Keratinocyte (primary cell): ENCODE measurements at regions not wholly inside any gene's neighbourhood (a gene's known extent, or its start where the extent isn't known, plus 50 kb on each side); places are given as distances from the start of the nearest gene placed in this dataset.

Experiments
- DNase-seq: peaks from one replicate; pipeline ENCODE4 v3.0.0-alpha.2; 2011; ENCODE audit warnings: low read depth, missing footprints, low spot score
- FAIRE-seq: peaks from 2 replicates; lab custom pipeline; 2011; peaks lifted over from hg19 to GRCh38; lab: Jason Lieb, UNC
- H2AFZ ChIP-seq: 2 replicates; pipeline ENCODE4 v1.6.0; 2012; ENCODE audit warnings: low read length, control low read depth, inconsistent platforms; ENCODE audit not compliant: control insufficient read depth
- H3K27ac ChIP-seq: 2 replicates; pipeline ENCODE4 v1.5.1; 2011; ENCODE audit warnings: low read length; ENCODE audit not compliant: control insufficient read depth, insufficient read depth
- H3K27me3 ChIP-seq: 3 replicates; pipeline ENCODE4 v1.6.0; 2011; ENCODE audit warnings: low read length; ENCODE audit not compliant: control insufficient read depth, insufficient read depth; ENCODE audit errors: extremely low read depth
- H3K36me3 ChIP-seq, 2 experiments: 2 replicates in 1 of 2; 3 replicates in 1 of 2; pipeline ENCODE4 v1.5.1; 2011; ENCODE audit warnings: low read length in 2 of 2, mild to moderate bottlenecking in 1 of 2; ENCODE audit not compliant: control insufficient read depth in 2 of 2, insufficient read depth in 2 of 2; ENCODE audit errors: extremely low read depth in 1 of 2
- H3K4me1 ChIP-seq: 3 replicates; pipeline ENCODE4 v1.5.1; 2011; ENCODE audit warnings: low read length; ENCODE audit not compliant: control insufficient read depth, insufficient read depth; ENCODE audit errors: extremely low read depth
- H3K4me2 ChIP-seq: 3 replicates; pipeline ENCODE4 v1.6.0; 2011; ENCODE audit warnings: low read depth, low read length; ENCODE audit not compliant: control insufficient read depth, insufficient read depth; ENCODE audit errors: extremely low read depth
- H3K4me3 ChIP-seq, 3 experiments: fragments of 200-600 bp in 1 of 3; sonication (generic) in 1 of 3; 2 replicates in 2 of 3; 3 replicates in 1 of 3; pipeline ENCODE4 v1.5.1; 2011 to 2016; ENCODE audit warnings: low read length in 3 of 3, mild to moderate bottlenecking in 3 of 3, control low read depth in 2 of 3, inconsistent platforms in 1 of 3, low read depth in 1 of 3, mixed read lengths in 1 of 3, mixed run types in 1 of 3, moderate library complexity in 1 of 3; ENCODE audit not compliant: control insufficient read depth in 2 of 3, insufficient read depth in 2 of 3; ENCODE audit errors: extremely low read depth in 1 of 3
- H3K79me2 ChIP-seq: 2 replicates; pipeline ENCODE4 v1.6.0; 2012; ENCODE audit warnings: low read length; ENCODE audit not compliant: control insufficient read depth, insufficient read depth
- H3K9ac ChIP-seq: 3 replicates; pipeline ENCODE4 v1.6.0; 2011; ENCODE audit warnings: low read length; ENCODE audit not compliant: control insufficient read depth, insufficient read depth; ENCODE audit errors: extremely low read depth
- H3K9me1 ChIP-seq: 3 replicates; pipeline ENCODE4 v1.6.0; 2011; ENCODE audit warnings: low read length; ENCODE audit not compliant: control insufficient read depth, insufficient read depth; ENCODE audit errors: extremely low read depth
- H3K9me3 ChIP-seq: 2 replicates; pipeline ENCODE4 v1.5.1; 2012; ENCODE audit warnings: low read depth, low read length; ENCODE audit not compliant: control insufficient read depth
- H4K20me1 ChIP-seq: 3 replicates; pipeline ENCODE4 v1.6.0; 2011; ENCODE audit warnings: low read length; ENCODE audit not compliant: control insufficient read depth, insufficient read depth; ENCODE audit errors: extremely low read depth
- EZH2 ChIP-seq: IDR thresholded peaks from one replicate; pipeline ENCODE4 v1.6.1; 2012; ENCODE audit warnings: inconsistent platforms, mild to moderate bottlenecking, low read length, moderate library complexity
- dilution Hi-C: fragments of 300-500 bp; cut with MboI; formaldehyde crosslinking; loops from one replicate; pipeline ENCODE4 v1.7.0; 2020; ENCODE audit warnings: low sequenced_read_pairs; ENCODE audit not compliant: extremely low pct_ligation_motif_present
- TF ChIP-seq, protein P1 (sequence below), 3 experiments: IDR thresholded peaks in 1 of 3; conservative IDR thresholded peaks in 1 of 3; optimal IDR thresholded peaks in 1 of 3; 2 replicates in 2 of 3; 3 replicates in 1 of 3; pipeline versions ENCODE3 to v1.5.1; 2011; ENCODE audit warnings: low read length in 3 of 3, mild to moderate bottlenecking in 3 of 3, moderate library complexity in 2 of 3, control low read depth in 1 of 3, inconsistent platforms in 1 of 3; ENCODE audit not compliant: insufficient read depth in 2 of 3; ENCODE audit errors: extremely low read depth in 1 of 3

DNA sequence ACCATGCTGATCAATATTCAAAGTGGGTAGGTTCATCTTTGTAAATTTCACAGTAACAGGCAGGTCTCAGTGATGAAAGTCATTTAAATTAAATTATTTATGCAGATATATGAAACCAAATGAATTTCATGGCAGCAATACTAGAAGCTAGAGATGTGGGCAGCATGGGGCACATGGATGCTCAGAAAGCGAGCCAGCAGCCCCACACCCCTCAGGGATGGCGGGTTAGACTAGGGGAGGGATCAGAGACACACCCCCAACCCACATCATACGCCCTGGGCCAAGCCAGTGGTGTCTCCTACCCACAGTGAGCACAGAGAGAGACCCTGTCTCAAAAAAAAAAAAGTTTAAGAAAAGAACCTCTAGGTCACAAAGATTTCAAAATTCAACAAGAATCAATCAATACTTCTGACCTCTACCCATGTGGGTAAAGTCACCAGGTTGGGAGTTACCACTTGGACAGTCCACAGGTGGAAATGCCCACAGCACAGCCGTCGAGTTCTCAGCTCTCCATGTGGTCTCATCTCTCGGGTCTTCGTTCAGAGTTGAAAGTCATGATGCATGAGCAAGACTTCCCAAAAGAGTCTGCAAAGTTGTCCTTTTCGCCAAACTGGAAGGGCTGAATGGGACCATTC, 79.3 kb upstream of the PPP2R2D start:
- Histone ChIP-seq H3K27me3 (no peaks in the 10 kb centered on the region), H3K79me2 (no peaks in the 10 kb centered on the region), H3K9me3 (no peaks in the 10 kb centered on the region), H3K4me1 (no peaks in the 10 kb centered on the region), H3K4me2 (no peak overlapping the region), H3K36me3 (no peaks in the 10 kb centered on the region), H2AFZ (no peak overlapping the region), H4K20me1 (no peaks in the 10 kb centered on the region), H3K27ac (no peak overlapping the region), H3K4me3 (no peak overlapping the region), H3K9ac (no peak overlapping the region), H3K9me1 (no peaks in the 10 kb centered on the region)
- dilution Hi-C loops, result no loop called here
- no peak for TF ChIP-seq EZH2
- TF ChIP-seq, protein P1, sequence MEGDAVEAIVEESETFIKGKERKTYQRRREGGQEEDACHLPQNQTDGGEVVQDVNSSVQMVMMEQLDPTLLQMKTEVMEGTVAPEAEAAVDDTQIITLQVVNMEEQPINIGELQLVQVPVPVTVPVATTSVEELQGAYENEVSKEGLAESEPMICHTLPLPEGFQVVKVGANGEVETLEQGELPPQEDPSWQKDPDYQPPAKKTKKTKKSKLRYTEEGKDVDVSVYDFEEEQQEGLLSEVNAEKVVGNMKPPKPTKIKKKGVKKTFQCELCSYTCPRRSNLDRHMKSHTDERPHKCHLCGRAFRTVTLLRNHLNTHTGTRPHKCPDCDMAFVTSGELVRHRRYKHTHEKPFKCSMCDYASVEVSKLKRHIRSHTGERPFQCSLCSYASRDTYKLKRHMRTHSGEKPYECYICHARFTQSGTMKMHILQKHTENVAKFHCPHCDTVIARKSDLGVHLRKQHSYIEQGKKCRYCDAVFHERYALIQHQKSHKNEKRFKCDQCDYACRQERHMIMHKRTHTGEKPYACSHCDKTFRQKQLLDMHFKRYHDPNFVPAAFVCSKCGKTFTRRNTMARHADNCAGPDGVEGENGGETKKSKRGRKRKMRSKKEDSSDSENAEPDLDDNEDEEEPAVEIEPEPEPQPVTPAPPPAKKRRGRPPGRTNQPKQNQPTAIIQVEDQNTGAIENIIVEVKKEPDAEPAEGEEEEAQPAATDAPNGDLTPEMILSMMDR (optimal IDR thresholded peaks at IDR 0.05 in 1 of 3, IDR thresholded peaks at IDR 0.05 in 1 of 3, conservative IDR thresholded peaks at IDR 0.05 in 1 of 3; ENCODE audit: extremely low read depth in 1 of 3, insufficient read depth in 2 of 3, low read length in 3 of 3), result no peak
- no peak for DNase-seq
- FAIRE-seq, result no peak

DNA sequence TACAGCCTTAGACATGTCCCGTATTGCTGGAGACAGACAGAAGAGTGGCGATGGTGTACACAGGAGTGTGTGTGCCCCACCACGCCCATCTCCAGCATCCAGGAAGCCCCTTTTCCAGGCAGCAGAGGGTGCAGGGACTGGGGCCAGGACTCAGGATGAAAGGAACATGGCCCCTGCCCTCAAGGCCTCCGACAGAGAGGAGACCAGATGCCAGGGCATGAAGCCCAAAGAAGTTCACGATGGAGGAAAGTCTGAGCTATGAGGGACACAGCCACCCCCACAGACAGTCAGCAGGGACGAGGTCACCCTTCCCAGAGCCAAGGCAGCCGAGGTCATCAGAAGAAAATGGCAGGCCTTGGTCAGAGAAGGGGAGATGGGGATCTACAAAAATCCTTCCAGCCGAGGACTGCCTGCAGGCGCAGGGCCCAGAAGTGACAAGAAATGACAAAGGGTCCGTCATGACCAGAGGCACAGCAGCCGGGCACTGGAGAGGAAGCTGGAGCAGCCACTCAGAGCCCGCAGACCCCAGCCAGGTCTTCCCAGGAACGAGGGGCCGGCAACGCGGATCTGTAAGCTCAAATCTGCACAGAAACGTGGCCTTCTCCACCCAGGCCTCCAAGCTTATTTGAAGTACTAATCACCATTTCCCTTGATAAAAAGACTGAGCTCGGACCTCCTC, 78.7 kb upstream of the PPP2R2D start:
- Histone ChIP-seq H2AFZ (no peak overlapping the region), H3K4me3 (no peak overlapping the region), H3K9me3 (no peaks in the 10 kb centered on the region), H3K4me1 (no peaks in the 10 kb centered on the region), H3K79me2 (no peaks in the 10 kb centered on the region), H4K20me1 (no peaks in the 10 kb centered on the region), H3K36me3 (no peaks in the 10 kb centered on the region), H3K9me1 (no peaks in the 10 kb centered on the region), H3K4me2 (no peak overlapping the region), H3K27me3 (no peaks in the 10 kb centered on the region), H3K9ac (no peak overlapping the region), H3K27ac (no peak overlapping the region)
- TF ChIP-seq EZH2, result no peak
- TF ChIP-seq, protein P1 (optimal IDR thresholded peaks at IDR 0.05 in 1 of 3, IDR thresholded peaks at IDR 0.05 in 1 of 3, conservative IDR thresholded peaks at IDR 0.05 in 1 of 3; ENCODE audit: extremely low read depth in 1 of 3, insufficient read depth in 2 of 3, low read length in 3 of 3), result no peak
- FAIRE-seq, result no peak
- dilution Hi-C loops, result no loop called here
- no peak for DNase-seq
